B cell (primary cell): ENCODE measurements at regions not wholly inside any gene's neighbourhood (a gene's known extent, or its start where the extent isn't known, plus 50 kb on each side); places are given as distances from the start of the nearest gene placed in this dataset.

Experiments used
- ATAC-seq: fragments of 200-7000 bp; cut with Tn5 transposase; one replicate; pipeline ENCODE4 v1.10.0; 2021; ENCODE audit warnings: low read depth, mild to moderate bottlenecking, moderate number of reproducible peaks, moderate library complexity
- CTCF ChIA-PET: fragments of 350-600 bp; sonication (Branson Sonifier 250); formaldehyde crosslinking; loops from one replicate; lab custom pipeline; 2021; ENCODE audit warnings: antibody characterized with exemption, inconsistent platforms; lab: Charles Lee
- POLR2A ChIA-PET: fragments of 350-600 bp; sonication (Branson Sonifier 250); formaldehyde crosslinking; loops from one replicate; lab custom pipeline; 2021; ENCODE audit warnings: antibody characterized with exemption; lab: Charles Lee
- DNase-seq: peaks from one replicate; pipeline ENCODE4 v3.0.0; 2013
- H2AFZ ChIP-seq: 2 replicates; pipeline ENCODE4 v1.6.1; 2012; ENCODE audit warnings: mild to moderate bottlenecking, low read depth, low read length; ENCODE audit not compliant: insufficient read depth, poor library complexity, severe bottlenecking
- H3K27ac ChIP-seq, 2 donors: 1 replicate in 1 of 2; 2 replicates in 1 of 2; pipeline ENCODE4 v1.5.1; 2012 to 2013; ENCODE audit warnings: low read length in 2 of 2, mild to moderate bottlenecking in 2 of 2, moderate library complexity in 1 of 2
- H3K27me3 ChIP-seq, 4 experiments: fragments of 200-600 bp in 1 of 4; sonication (generic) in 1 of 4; replicated peaks in 1 of 4; 1 replicate in 2 of 4; 2 replicates in 2 of 4; pipeline versions ENCODE4 v1.6.1 to v1.7.0; 2013 to 2016; ENCODE audit warnings: low read length in 3 of 4, mild to moderate bottlenecking in 2 of 4, mixed read lengths in 1 of 4, moderate library complexity in 1 of 4; ENCODE audit not compliant: insufficient read depth in 4 of 4, control insufficient read depth in 3 of 4; ENCODE audit errors: control extremely low read depth in 1 of 4
- H3K36me3 ChIP-seq, 2 experiments: replicated peaks in 1 of 2; 1 replicate in 1 of 2; 2 replicates in 1 of 2; pipeline versions ENCODE4 v1.6.1 to v1.7.1; 2013; ENCODE audit warnings: low read length in 1 of 2; ENCODE audit not compliant: insufficient read depth in 2 of 2, control insufficient read depth in 1 of 2; ENCODE audit errors: control extremely low read depth in 1 of 2, extremely low read depth in 1 of 2
- H3K4me1 ChIP-seq, 2 donors: fragments of 200-600 bp in 1 of 2; sonication (generic) in 1 of 2; 1 replicate in 1 of 2; 2 replicates in 1 of 2; pipeline versions ENCODE4 v1.5.1 to v1.6.1; 2013 to 2017; ENCODE audit warnings: low read length in 2 of 2; ENCODE audit not compliant: control insufficient read depth in 2 of 2, insufficient read depth in 2 of 2
- H3K4me2 ChIP-seq: replicated peaks from 2 replicates; pipeline ENCODE3; 2012; ENCODE audit warnings: mild to moderate bottlenecking, low read depth, low read length; ENCODE audit not compliant: poor library complexity, severe bottlenecking
- H3K4me3 ChIP-seq, 5 experiments: fragments of 200-600 bp in 1 of 5; sonication (generic) in 1 of 5; 1 replicate in 3 of 5; 2 replicates in 2 of 5; pipeline versions ENCODE4 v1.5.1 to v1.7.0; 2011 to 2016; ENCODE audit warnings: low read length in 4 of 5, mild to moderate bottlenecking in 4 of 5, low read depth in 2 of 5, control low read depth in 1 of 5, moderate library complexity in 1 of 5; ENCODE audit not compliant: insufficient read depth in 1 of 5; ENCODE audit errors: control extremely low read depth in 1 of 5, extremely low read depth in 1 of 5
- H3K79me2 ChIP-seq: fragments of 200-600 bp; sonication (generic); one replicate; pipeline ENCODE4 v1.6.0; 2016; ENCODE audit warnings: low read length; ENCODE audit not compliant: control insufficient read depth, insufficient read depth
- H3K9ac ChIP-seq: fragments of 200-600 bp; sonication (generic); 2 replicates; pipeline ENCODE4 v1.6.1; 2017; ENCODE audit warnings: mild to moderate bottlenecking, low read length, moderate library complexity
- H3K9me3 ChIP-seq, 3 donors: one replicate each; pipeline versions ENCODE4 v1.6.1 to v1.7.1; 2013; ENCODE audit warnings: low read length in 2 of 3; ENCODE audit not compliant: control insufficient read depth in 2 of 3, insufficient read depth in 1 of 3; ENCODE audit errors: control extremely low read depth in 1 of 3
- H4K20me1 ChIP-seq: 2 replicates; pipeline ENCODE4 v1.6.0; 2012; ENCODE audit warnings: mild to moderate bottlenecking, low read length; ENCODE audit not compliant: insufficient read depth, control insufficient read depth, poor library complexity, severe bottlenecking
- H3K27ac Mint-ChIP-seq: one replicate; pipeline ENCODE4 v1.8.0; 2021; ENCODE audit warnings: mixed read lengths
- H3K27me3 Mint-ChIP-seq: one replicate; pipeline ENCODE4 v1.8.0; 2021; ENCODE audit warnings: mixed read lengths
- H3K4me1 Mint-ChIP-seq: one replicate; pipeline ENCODE4 v1.8.0; 2021; ENCODE audit warnings: mixed read lengths
- H3K4me3 Mint-ChIP-seq: one replicate; pipeline ENCODE4 v1.8.0; 2021; ENCODE audit warnings: mixed read lengths
- H3K9me3 Mint-ChIP-seq: one replicate; pipeline ENCODE4 v1.8.0; 2022; ENCODE audit warnings: mixed read lengths; ENCODE audit not compliant: insufficient read depth
- EZH2 ChIP-seq: IDR thresholded peaks from 2 replicates; pipeline ENCODE4 v1.6.1; 2012; ENCODE audit warnings: borderline replicate concordance, low read depth, mild to moderate bottlenecking, moderate library complexity, low read length; ENCODE audit not compliant: insufficient read depth, poor library complexity, severe bottlenecking
- WGBS: methylation state at CpG from one replicate; pipeline ENCODE4 v1.1.5; 2013; ENCODE audit warnings: missing lambda C conversion rate; ENCODE audit not compliant: insufficient coverage; 5-methylcytosine and 5-hydroxymethylcytosine counted together
- intact Hi-C: fragments of 100-400 bp; cut with micrococcal nuclease; formaldehyde crosslinking; loops from one replicate; pipeline ENCODE4 v1.10.0; 2022
- TF ChIP-seq, protein P1 (sequence below): fragments of 200-600 bp; IDR thresholded peaks from one replicate; pipeline ENCODE4 v1.8.0; 2022; ENCODE audit warnings: antibody characterized with exemption, mild to moderate bottlenecking

DNA sequence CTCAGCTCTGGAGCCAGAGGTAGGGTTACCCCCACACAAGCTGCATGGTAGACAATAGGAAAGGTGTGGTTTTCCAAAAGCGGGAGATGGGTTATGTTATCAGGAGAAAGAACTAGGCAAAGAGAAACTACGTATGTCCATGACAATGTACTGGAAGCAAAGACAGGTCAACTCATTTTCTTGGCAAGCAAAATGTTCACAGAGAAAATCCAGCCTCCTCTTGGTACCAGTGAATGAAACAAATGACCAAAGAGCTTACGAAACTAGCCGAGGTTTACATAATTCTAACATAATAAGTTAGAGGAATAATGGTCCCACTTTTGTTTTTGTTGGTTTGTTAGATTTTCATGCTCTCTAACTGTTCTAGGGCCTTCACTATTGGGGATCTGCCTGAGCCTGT, 338.1 kb upstream of the TGFBR2 start:
- H3K27me3 ChIP-seq = no peaks in the 10 kb centered on the region
- no peak for TF ChIP-seq EZH2
- TF ChIP-seq, protein P1, sequence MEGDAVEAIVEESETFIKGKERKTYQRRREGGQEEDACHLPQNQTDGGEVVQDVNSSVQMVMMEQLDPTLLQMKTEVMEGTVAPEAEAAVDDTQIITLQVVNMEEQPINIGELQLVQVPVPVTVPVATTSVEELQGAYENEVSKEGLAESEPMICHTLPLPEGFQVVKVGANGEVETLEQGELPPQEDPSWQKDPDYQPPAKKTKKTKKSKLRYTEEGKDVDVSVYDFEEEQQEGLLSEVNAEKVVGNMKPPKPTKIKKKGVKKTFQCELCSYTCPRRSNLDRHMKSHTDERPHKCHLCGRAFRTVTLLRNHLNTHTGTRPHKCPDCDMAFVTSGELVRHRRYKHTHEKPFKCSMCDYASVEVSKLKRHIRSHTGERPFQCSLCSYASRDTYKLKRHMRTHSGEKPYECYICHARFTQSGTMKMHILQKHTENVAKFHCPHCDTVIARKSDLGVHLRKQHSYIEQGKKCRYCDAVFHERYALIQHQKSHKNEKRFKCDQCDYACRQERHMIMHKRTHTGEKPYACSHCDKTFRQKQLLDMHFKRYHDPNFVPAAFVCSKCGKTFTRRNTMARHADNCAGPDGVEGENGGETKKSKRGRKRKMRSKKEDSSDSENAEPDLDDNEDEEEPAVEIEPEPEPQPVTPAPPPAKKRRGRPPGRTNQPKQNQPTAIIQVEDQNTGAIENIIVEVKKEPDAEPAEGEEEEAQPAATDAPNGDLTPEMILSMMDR = no peak
- WGBS = 86% methylated on average over 2 of the region's 4 CpGs
- CTCF ChIA-PET = interaction anchor here (0.7 to 1.8 kb wide), 2 partner anchors 69 to 424 kb away, joined by 3 to 4 read pairs; no protein-coding TSS in a partner anchor
- intact Hi-C loops = loop anchor here (5.0 kb wide), 2 partner anchors 49 to 234 kb away; no protein-coding TSS in a partner anchor
- H3K4me1 ChIP-seq = peaks cover 17% of the 10 kb centered on the region in 2 donors
- Mint-ChIP-seq H3K4me1 (peaks cover 18% of the 10 kb centered on the region), H3K9me3 (no peaks in the 10 kb centered on the region), H3K27ac (no peak overlapping the region), H3K4me3 (no peak overlapping the region), H3K27me3 (no peaks in the 10 kb centered on the region)
- no peaks in the 10 kb centered on the region for H3K79me2 ChIP-seq
- no peak overlapping the region for H3K4me3 ChIP-seq
- no peak overlapping the region for H3K4me2 ChIP-seq
- no peak for DNase-seq
- peaks cover 0 to 10% (median 0%) of the 10 kb centered on the region in 3 donors for H3K9me3 ChIP-seq
- H3K9ac ChIP-seq = no peak overlapping the region
- H3K27ac ChIP-seq = no peak overlapping the region
- ATAC-seq = no peak
- POLR2A ChIA-PET = no interaction called here
- no peak overlapping the region for H2AFZ ChIP-seq
- no peaks in the 10 kb centered on the region for H3K36me3 ChIP-seq
- H4K20me1 ChIP-seq = no peaks in the 10 kb centered on the region

DNA sequence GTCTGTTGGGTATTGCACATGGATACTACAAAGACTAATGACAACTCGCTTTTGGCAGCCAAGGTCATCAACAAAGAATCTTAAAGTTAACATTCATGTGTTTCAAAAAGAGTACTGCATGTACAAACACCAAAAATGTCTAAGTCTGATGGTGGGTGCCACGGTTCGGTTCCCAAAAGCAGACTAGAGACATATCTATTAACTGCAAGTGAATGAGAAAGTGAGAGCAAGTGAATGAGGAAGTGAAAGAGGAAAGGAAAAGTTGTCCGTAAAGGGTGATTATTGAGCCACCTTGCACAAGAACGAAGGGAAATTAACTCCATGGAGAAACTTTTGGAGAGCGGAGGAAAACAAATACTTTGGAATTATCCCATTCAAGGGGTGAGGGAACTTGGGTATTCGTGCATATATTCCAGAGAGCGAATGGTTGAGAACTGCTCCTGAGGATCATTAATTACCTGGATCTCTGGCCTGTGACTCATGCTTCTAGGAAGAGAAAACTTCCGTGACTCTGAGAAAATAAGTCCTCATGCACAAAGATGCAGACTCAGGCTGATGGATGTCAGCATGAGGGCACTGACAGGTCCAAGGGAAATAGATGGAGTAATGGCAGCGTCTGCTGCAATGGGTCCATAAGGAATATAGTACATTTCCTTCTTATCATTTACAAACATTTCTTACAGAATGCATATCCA, 336.5 kb upstream of the TGFBR2 start:
- DNase-seq = peak; percentile 77
- Histone ChIP-seq H3K4me2 (peak overlapping the region; percentile 62), H3K27me3 (no peaks in the 10 kb centered on the region), H3K9me3 (peaks cover 0 to 2% (median 0%) of the 10 kb centered on the region in 3 donors), H3K27ac (peak overlapping the region; percentile 8 to 25), H3K4me1 (peaks cover 10 to 12% of the 10 kb centered on the region in 2 donors), H2AFZ (no peak overlapping the region), H3K9ac (no peak overlapping the region), H3K4me3 (peak overlapping the region in 1 of 5 experiments; percentile 30), H3K36me3 (no peaks in the 10 kb centered on the region), H3K79me2 (no peaks in the 10 kb centered on the region), H4K20me1 (no peaks in the 10 kb centered on the region)
- peak; percentile 96 for ATAC-seq
- peak overlapping the region; percentile 0 for H3K27ac Mint-ChIP-seq
- peak overlapping the region; percentile 57 for H3K4me3 Mint-ChIP-seq
- intact Hi-C loops = loop anchor here (5.0 kb wide), 3 partner anchors 47 to 332 kb away; no protein-coding TSS in a partner anchor
- POLR2A ChIA-PET = no interaction called here
- no peak for TF ChIP-seq EZH2
- TF ChIP-seq, protein P1 = no peak
- H3K4me1 Mint-ChIP-seq = peaks cover 10% of the 10 kb centered on the region
- 71% methylated on average over 4 of the region's 10 CpGs for WGBS
- CTCF ChIA-PET = interaction anchor here (1.8 kb wide), 1 partner anchor 71 kb away, joined by 4 read pairs; no protein-coding TSS in a partner anchor
- no peaks in the 10 kb centered on the region for H3K27me3 Mint-ChIP-seq
- H3K9me3 Mint-ChIP-seq = no peaks in the 10 kb centered on the region
